Immature natural killer cell (primary cell): ENCODE measurements at regions not wholly inside any gene's neighbourhood (a gene's known extent, or its start where the extent isn't known, plus 50 kb on each side); places are given as distances from the start of the nearest gene placed in this dataset.

Source experiments
- DNase-seq, 3 donors: peaks; one replicate each; pipeline ENCODE4 v3.0.0; 2022; ENCODE audit warnings: mixed read lengths in 1 of 3
- H3K27ac Mint-ChIP-seq, 6 donors: one replicate each; pipeline ENCODE4 v1.8.0; 2020; ENCODE audit warnings: mixed read lengths in 6 of 6, mild to moderate bottlenecking in 5 of 6, inconsistent platforms in 4 of 6, moderate library complexity in 3 of 6
- H3K27me3 Mint-ChIP-seq, 3 donors: one replicate each; pipeline ENCODE4 v1.8.0; 2020 to 2021; ENCODE audit warnings: low read depth in 3 of 3, mild to moderate bottlenecking in 3 of 3, mixed read lengths in 3 of 3, moderate library complexity in 3 of 3, inconsistent platforms in 1 of 3
- H3K36me3 Mint-ChIP-seq, 3 donors: one replicate each; pipeline ENCODE4 v1.8.0; 2020; ENCODE audit warnings: mixed read lengths in 3 of 3, inconsistent platforms in 2 of 3, mild to moderate bottlenecking in 2 of 3
- H3K4me1 Mint-ChIP-seq, 2 donors: one replicate each; pipeline ENCODE4 v1.8.0; 2020; ENCODE audit warnings: inconsistent platforms in 2 of 2, mild to moderate bottlenecking in 2 of 2, mixed read lengths in 2 of 2, moderate library complexity in 1 of 2
- H3K4me3 Mint-ChIP-seq, 5 donors: one replicate each; pipeline ENCODE4 v1.8.0; 2020; ENCODE audit warnings: mild to moderate bottlenecking in 5 of 5, mixed read lengths in 5 of 5, inconsistent platforms in 3 of 5, moderate library complexity in 3 of 5
- H3K9me3 Mint-ChIP-seq, 6 donors: one replicate each; pipeline ENCODE4 v1.8.0; 2020; ENCODE audit warnings: mild to moderate bottlenecking in 6 of 6, mixed read lengths in 6 of 6, inconsistent platforms in 4 of 6, moderate library complexity in 3 of 6

DNA sequence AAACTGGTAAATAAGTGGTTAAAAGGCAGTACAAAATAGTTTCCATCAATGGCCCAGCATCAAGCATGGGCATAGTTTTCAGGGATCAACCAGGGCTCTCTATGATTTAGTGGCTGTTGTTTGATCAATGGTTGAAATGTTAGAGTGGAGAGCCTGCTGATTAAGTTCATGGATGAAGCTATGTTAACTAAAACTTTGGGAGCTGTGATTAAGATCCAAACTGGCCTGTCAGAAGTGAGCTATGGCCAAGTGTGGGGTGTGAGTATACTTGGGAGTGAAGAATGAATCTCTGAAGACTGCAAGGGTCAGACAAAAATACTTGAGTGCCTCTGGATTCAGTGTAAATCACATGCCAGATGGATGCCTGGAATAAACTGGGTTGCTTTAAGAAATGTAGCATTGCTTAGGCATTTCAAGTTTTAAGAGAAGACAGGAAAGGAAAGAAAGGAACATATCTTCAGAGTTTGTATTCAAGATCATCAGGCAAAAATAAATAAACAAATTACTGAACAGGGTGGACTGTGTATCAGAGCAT lies 422.2 kb upstream of the ADAMTS9 start:
- H3K4me3 Mint-ChIP-seq, result no peak overlapping the region
- no peak for DNase-seq
- H3K27me3 Mint-ChIP-seq, result peaks cover 0 to 2% (median 0%) of the 10 kb centered on the region in 3 donors
- H3K27ac Mint-ChIP-seq, result no peak overlapping the region
- H3K9me3 Mint-ChIP-seq, result peaks cover 5 to 17% (median 11%) of the 10 kb centered on the region in 6 donors
- no peaks in the 10 kb centered on the region for H3K36me3 Mint-ChIP-seq
- no peaks in the 10 kb centered on the region for H3K4me1 Mint-ChIP-seq

DNA sequence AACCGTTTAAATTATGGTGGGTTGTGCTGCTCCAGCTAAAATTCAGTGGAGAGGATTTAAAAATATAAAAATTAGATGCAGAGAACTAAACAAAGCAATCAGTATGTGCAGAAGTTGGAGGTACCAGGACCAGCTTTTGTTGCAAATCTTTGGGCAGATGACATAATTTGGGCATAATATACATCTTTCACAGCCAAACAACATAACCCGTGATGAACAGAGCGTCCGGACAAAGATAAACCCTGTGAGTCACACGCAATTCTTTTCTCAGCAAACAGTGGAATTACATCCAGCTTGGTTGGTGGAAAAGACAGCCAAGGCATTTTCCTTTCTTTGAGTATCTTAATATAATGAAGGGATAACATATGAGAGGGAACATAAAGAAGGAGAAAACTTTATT lies 419.4 kb upstream of the ADAMTS9 start:
- H3K9me3 Mint-ChIP-seq, result peaks cover 0 to 16% (median 8%) of the 10 kb centered on the region in 6 donors
- no peaks in the 10 kb centered on the region for H3K4me1 Mint-ChIP-seq
- no peak overlapping the region for H3K27ac Mint-ChIP-seq
- H3K4me3 Mint-ChIP-seq, result no peak overlapping the region
- no peaks in the 10 kb centered on the region for H3K36me3 Mint-ChIP-seq
- H3K27me3 Mint-ChIP-seq, result no peaks in the 10 kb centered on the region
- no peak for DNase-seq

DNA sequence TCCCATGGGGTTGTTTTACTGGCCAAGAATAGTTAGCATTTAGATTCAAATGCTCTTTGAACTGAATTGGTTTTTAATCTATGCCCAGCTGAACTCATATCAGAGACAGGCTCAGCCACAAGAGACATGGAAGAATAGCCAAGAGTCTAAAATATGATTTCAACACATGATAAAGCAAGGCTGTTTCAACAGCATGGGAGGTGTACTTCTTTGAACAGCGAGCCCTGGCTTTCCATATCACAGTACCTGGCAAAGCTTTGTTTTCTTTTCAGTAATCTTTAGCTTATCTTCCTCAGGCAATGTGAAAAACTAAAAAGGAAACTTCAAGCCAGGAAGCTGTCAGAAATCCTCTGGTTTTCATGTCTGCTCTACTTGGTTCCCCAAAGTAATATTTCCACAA lies 413.6 kb upstream of the ADAMTS9 start:
- Mint-ChIP-seq H3K4me3 (no peak overlapping the region), H3K36me3 (no peaks in the 10 kb centered on the region), H3K4me1 (no peaks in the 10 kb centered on the region), H3K9me3 (peaks cover 3 to 11% (median 7%) of the 10 kb centered on the region in 6 donors), H3K27me3 (no peaks in the 10 kb centered on the region), H3K27ac (no peak overlapping the region)
- DNase-seq, result no peak

DNA sequence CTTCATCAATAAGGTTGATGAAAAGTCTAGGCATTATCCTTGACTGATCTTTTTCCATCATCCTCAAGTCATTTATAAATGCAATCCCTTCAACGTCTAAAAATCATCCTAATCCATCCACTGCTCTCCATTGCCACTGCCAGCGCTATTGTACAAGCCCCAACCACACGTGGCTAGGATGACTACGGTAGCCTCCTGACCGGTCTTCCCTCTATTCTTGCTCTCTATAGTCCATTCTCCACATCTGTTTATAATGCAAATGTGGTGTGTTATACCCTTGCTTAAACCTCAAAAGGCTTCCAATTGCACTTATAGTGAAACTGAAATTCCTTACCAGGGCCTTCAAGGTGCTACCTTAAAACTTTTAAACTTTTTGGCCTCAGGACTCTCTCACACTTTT lies 410.6 kb upstream of the ADAMTS9 start:
- Mint-ChIP-seq H3K27ac (no peak overlapping the region), H3K27me3 (no peaks in the 10 kb centered on the region), H3K9me3 (peaks cover 3 to 12% (median 6%) of the 10 kb centered on the region in 6 donors), H3K4me1 (no peaks in the 10 kb centered on the region), H3K4me3 (no peak overlapping the region), H3K36me3 (no peaks in the 10 kb centered on the region)
- no peak for DNase-seq

DNA sequence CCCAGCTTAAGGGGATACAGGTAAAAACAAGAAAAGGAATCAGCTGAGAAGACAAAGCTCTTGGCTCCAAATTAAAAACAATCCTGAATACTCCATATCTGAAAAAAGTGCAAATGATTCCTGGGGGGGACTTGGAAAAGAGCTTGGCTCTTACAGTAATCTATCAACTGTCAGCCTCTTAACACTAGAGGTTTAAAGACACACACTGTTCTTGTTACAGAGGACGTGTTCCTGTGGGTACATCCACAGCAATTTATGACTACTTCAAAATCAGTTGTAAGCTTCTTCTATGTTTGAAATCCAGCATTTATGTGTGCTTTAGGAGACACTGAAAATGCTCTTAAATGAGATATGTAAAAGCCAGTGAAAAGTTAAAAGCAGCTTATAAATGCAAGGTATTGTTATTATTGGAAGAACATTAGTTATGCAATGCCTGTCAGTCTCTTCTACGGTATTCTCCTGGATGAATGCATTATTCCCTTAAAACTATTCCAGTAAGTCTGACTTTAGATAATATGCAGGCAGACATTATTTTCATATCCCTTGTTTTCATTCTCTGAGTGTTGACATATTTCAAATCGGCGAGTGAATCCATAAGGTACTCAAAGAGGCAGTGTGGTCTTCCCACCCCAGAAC lies 408.4 kb upstream of the ADAMTS9 start:
- peaks cover 0 to 14% (median 6%) of the 10 kb centered on the region in 6 donors for H3K9me3 Mint-ChIP-seq
- H3K4me3 Mint-ChIP-seq, result no peak overlapping the region
- H3K27me3 Mint-ChIP-seq, result no peaks in the 10 kb centered on the region

DNA sequence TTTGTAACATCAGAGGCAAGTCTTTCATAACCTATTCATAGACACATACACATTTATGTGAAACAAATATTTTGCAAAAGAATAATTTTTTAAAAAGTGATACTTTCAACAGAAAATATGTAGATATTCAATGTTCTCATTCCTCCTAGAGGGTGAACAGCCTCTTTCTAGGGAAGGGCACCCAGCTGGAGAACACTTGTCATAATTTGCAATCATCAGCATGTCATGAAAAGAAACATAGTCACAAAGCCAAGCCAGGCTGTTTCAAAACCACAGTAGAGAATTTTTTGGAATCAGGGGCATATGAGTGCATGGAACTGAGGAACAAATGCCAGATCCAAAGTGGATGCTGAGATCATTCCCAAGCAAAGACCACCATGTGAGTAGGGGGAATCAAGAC lies 406.9 kb upstream of the ADAMTS9 start:
- no peaks in the 10 kb centered on the region for H3K4me1 Mint-ChIP-seq
- H3K9me3 Mint-ChIP-seq, result peaks cover 0 to 15% (median 6%) of the 10 kb centered on the region in 6 donors
- no peaks in the 10 kb centered on the region for H3K36me3 Mint-ChIP-seq
- no peak overlapping the region for H3K27ac Mint-ChIP-seq
- H3K27me3 Mint-ChIP-seq, result no peaks in the 10 kb centered on the region
- no peak for DNase-seq
- no peak overlapping the region for H3K4me3 Mint-ChIP-seq

More for the DNA sequence above, 408.4 kb upstream of the ADAMTS9 start:
- no peak overlapping the region for H3K27ac Mint-ChIP-seq
- no peaks in the 10 kb centered on the region for H3K4me1 Mint-ChIP-seq
- H3K36me3 Mint-ChIP-seq, result no peaks in the 10 kb centered on the region
- no peak for DNase-seq

DNA sequence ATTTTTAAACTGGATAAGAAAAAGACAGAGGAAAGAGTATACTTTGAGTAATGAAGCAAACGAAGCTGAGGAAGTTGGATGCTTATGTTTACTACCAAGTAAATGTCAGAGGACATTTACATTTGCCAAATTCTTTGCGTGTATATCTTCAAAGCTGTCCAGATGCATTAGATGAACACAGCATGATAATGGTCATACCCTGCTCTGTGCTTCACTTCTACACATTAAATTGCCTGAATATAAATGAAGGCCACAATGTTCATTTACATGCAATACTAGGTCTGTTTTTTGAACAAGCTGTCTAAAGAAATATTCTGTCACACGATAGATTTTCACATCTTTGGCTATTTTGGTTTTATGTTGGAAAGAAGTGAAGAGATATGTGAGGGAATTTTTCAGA lies 405.8 kb upstream of the ADAMTS9 start:
- no peaks in the 10 kb centered on the region for H3K27me3 Mint-ChIP-seq
- DNase-seq, result no peak
- no peaks in the 10 kb centered on the region for H3K4me1 Mint-ChIP-seq
- H3K9me3 Mint-ChIP-seq, result peaks cover 0 to 18% (median 9%) of the 10 kb centered on the region in 6 donors
- H3K4me3 Mint-ChIP-seq, result no peak overlapping the region
- H3K36me3 Mint-ChIP-seq, result no peaks in the 10 kb centered on the region
- no peak overlapping the region for H3K27ac Mint-ChIP-seq

DNA sequence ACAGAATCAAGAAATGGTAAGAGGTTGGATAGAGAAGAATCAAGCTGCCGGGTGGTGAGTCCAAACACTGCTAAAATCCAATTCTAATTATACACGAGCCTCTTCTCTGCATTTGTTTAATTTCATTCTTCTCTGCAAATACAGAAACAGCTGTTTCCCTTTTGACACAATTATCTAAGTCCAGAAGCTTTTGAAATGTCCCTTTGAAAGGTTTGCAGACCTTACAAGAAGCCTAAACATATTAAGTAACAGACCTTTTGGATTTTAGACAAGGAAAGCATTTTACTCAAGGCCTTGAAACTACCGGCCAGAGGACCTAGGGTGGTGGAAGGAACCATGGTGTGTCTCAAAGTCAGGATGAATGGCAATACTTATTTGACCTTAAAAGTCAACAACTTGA lies 403.8 kb upstream of the ADAMTS9 start:
- Mint-ChIP-seq H3K4me3 (no peak overlapping the region), H3K4me1 (no peaks in the 10 kb centered on the region), H3K27ac (no peak overlapping the region), H3K27me3 (peaks cover 0 to 3% (median 0%) of the 10 kb centered on the region in 3 donors), H3K36me3 (no peaks in the 10 kb centered on the region), H3K9me3 (peaks cover 3 to 26% (median 10%) of the 10 kb centered on the region in 6 donors)
- no peak for DNase-seq

DNA sequence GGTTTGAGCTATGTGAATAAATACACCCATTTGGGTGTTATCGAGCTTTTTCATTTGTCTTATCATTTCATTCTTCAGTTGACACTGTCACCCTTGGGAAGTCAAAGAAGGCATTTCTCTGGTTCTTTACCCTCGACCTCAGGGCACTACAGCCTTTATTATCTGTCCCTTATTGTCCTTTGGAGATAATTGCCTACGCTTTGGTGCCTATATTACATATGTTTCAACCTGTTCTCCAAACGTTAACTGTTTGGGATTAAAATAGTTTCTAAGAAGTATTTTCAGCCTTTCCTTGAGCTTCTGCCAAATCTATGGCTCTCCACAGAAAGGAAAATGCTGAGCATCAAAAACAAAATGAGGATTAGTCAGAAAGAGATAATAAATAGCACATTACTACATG lies 395.4 kb upstream of the ADAMTS9 start:
- H3K9me3 Mint-ChIP-seq, result peaks cover 2 to 24% (median 8%) of the 10 kb centered on the region in 6 donors
- no peak overlapping the region for H3K27ac Mint-ChIP-seq
- H3K36me3 Mint-ChIP-seq, result no peaks in the 10 kb centered on the region
- H3K27me3 Mint-ChIP-seq, result peaks cover 0 to 3% (median 0%) of the 10 kb centered on the region in 3 donors
- H3K4me3 Mint-ChIP-seq, result no peak overlapping the region
- H3K4me1 Mint-ChIP-seq, result no peaks in the 10 kb centered on the region
- no peak for DNase-seq

DNA sequence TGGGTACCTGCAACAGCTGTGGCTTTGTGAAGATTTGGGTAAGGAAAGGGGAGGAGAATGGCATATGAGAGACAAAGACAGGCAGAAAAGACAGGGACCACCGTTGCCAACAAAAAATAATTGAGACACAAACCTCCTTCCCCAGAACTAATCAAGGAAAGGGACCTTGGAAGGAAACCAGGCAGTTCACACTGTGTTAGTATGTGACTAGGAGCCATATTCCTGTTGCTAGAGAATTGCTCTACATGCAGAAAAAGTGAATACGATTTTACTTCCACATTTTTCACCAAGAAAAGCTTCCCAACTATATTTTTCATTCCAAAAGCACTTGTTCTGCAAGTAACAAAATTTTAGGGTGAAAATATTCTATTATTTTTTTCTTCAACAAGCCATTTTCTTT lies 393.7 kb upstream of the ADAMTS9 start:
- Mint-ChIP-seq H3K4me3 (no peak overlapping the region), H3K27me3 (no peaks in the 10 kb centered on the region), H3K27ac (no peak overlapping the region), H3K9me3 (peaks cover 3 to 23% (median 12%) of the 10 kb centered on the region in 6 donors), H3K4me1 (no peaks in the 10 kb centered on the region), H3K36me3 (no peaks in the 10 kb centered on the region)
- DNase-seq, result no peak

DNA sequence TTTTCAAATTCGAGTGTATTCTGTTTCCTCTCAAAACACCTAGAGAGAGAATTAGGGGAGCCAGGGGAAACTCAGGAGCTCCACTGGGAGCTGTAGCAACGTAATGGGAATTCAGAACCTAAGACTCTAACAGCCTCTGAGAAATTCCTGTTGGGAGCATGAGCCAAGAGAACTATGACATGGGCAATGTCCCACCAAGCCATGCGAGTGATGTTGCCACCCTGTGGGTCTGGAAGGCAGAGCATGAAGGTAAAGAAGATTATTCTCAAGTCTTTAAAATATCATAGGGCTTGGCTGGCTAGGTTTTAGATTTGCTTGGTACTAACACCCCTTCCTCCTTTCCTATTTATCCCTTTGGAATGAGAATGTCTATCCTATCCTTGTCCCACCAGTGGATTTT lies 392.6 kb upstream of the ADAMTS9 start:
- no peak overlapping the region for H3K27ac Mint-ChIP-seq
- no peaks in the 10 kb centered on the region for H3K36me3 Mint-ChIP-seq
- peaks cover 3 to 29% (median 14%) of the 10 kb centered on the region in 6 donors for H3K9me3 Mint-ChIP-seq
- no peak for DNase-seq
- H3K4me1 Mint-ChIP-seq, result no peaks in the 10 kb centered on the region
- no peak overlapping the region for H3K4me3 Mint-ChIP-seq
- no peaks in the 10 kb centered on the region for H3K27me3 Mint-ChIP-seq

DNA sequence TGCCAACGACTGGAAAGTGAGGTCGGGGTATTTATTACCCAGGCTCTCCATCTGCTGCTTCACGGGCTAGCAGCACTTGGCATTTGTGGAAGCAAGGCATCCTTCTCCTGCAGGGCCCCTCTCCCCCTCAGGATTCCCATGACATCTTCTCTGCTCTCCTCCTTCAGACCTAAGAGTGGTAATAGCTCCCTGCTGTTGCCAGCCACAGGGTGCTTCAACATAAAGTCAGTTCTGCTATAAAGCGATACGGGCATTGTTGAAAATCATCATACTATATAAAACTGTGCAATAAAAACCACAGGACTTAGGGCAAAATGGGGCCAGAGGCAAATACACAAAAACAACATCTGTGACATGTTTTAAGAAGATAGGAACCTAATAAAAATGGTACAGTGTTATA lies 391.8 kb upstream of the ADAMTS9 start:
- no peaks in the 10 kb centered on the region for H3K36me3 Mint-ChIP-seq
- no peak for DNase-seq
- no peak overlapping the region for H3K4me3 Mint-ChIP-seq
- no peak overlapping the region for H3K27ac Mint-ChIP-seq
- H3K4me1 Mint-ChIP-seq, result no peaks in the 10 kb centered on the region
- H3K27me3 Mint-ChIP-seq, result no peaks in the 10 kb centered on the region
- peaks cover 3 to 32% (median 13%) of the 10 kb centered on the region in 6 donors for H3K9me3 Mint-ChIP-seq

DNA sequence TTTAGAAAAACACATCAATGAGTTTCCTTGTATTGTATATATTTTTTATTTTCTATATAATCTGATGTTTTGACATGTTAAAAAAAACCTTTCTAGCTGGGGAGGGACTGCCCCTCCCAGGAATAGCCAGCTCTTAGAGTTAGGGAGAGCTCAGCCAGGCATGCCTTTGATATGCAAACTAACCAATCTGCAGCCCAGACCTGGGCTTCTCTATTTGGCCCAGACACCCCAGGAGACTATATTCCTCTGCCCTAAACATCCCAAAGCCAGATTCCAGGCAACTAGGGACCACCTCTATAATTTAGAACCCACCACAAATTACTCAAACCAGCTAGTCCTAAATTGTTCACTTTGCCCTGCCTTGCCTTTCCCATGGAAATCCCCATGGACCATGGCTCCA lies 390.9 kb upstream of the ADAMTS9 start:
- Mint-ChIP-seq H3K27ac (no peak overlapping the region), H3K4me3 (no peak overlapping the region), H3K4me1 (no peaks in the 10 kb centered on the region), H3K9me3 (peaks cover 3 to 34% (median 14%) of the 10 kb centered on the region in 6 donors), H3K27me3 (no peaks in the 10 kb centered on the region), H3K36me3 (no peaks in the 10 kb centered on the region)
- DNase-seq, result no peak

DNA sequence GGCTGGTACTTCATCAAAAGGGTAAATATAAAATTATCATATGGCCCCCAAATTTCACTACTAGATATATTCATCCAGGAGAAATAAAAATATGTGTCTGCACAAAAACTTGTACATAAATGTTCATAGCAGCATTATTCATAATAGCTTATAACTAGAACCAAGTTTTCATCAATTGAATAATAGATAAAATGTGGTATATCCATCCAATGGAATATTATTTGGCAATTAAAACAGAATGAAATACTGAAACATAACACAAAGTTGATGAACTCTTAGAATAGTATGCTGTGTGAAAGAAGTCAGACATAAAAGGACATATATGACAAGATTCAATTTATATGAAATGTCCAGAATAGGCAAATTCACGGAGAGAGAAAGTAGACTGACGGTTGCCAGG lies 389.3 kb upstream of the ADAMTS9 start:
- Mint-ChIP-seq H3K4me1 (no peaks in the 10 kb centered on the region), H3K27me3 (peaks cover 0 to 1% (median 0%) of the 10 kb centered on the region in 3 donors), H3K9me3 (peaks cover 3 to 39% (median 16%) of the 10 kb centered on the region in 6 donors), H3K27ac (no peak overlapping the region), H3K4me3 (no peak overlapping the region), H3K36me3 (no peaks in the 10 kb centered on the region)
- no peak for DNase-seq

DNA sequence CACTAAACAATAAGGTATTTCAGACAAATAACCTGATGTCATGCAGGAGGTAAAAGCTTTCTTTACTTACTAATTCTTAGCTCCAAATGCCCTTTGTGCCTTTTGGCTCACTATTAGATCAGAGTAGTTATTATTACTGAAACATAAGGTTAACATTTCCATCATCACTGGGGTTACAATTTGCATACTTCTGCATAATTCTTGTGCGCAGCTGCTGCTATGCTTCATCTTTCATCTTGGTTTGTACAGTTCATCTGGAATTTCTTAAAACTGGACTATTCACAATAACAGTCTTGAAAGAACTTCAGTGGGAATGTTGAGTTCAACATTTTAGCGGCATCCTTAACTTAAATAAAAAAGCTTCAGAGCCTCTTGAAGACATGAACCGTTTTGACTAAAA lies 383.2 kb upstream of the ADAMTS9 start:
- peaks cover 7 to 39% (median 11%) of the 10 kb centered on the region in 6 donors for H3K9me3 Mint-ChIP-seq
- H3K27ac Mint-ChIP-seq, result no peak overlapping the region
- H3K27me3 Mint-ChIP-seq, result peaks cover 0 to 2% (median 1%) of the 10 kb centered on the region in 3 donors
- H3K4me3 Mint-ChIP-seq, result no peak overlapping the region
- peaks cover 0 to 3% (median 0%) of the 10 kb centered on the region in 3 donors for H3K36me3 Mint-ChIP-seq
- H3K4me1 Mint-ChIP-seq, result no peaks in the 10 kb centered on the region
- no peak for DNase-seq
